Activated CD4-positive, alpha-beta T cell treated with anti-CD3 and anti-CD28 coated beads, Interleukin-2, Interleukin-4, amounts not matched to agents 100 ng/mL and 50 ng/mL, durations not matched to agents 16 hours and 8 hours (primary cell): ENCODE measurements at regions not wholly inside any gene's neighbourhood (a gene's known extent, or its start where the extent isn't known, plus 50 kb on each side); places are given as distances from the start of the nearest gene placed in this dataset.
A peak's percentile ranks its signal among the peaks of the same experiment; 100 is the strongest.

Experiments
- DNase-seq: peaks from one replicate; pipeline ENCODE4 v3.0.0-alpha.2; 2020; ENCODE audit warnings: low spot score

GRCh38 chr3:24764236-24764915, 269.7 kb upstream of the THRB start:
- DNase-seq: no peak

GRCh38 chr3:24765399-24765798, 270.7 kb upstream of the THRB start:
- DNase-seq: no peak

GRCh38 chr3:24769918-24770317, 275.3 kb upstream of the THRB start:
- DNase-seq: no peak

GRCh38 chr3:24773798-24774197, 279.1 kb upstream of the THRB start:
- peak; percentile 31 for DNase-seq

- DNase-seq: no peak
Measured at GRCh38 chr3:24780991-24781390, 286.3 kb upstream of the THRB start.

GRCh38 chr3:24781454-24781853, 286.8 kb upstream of the THRB start:
- no peak for DNase-seq

- DNase-seq: no peak
Measured at GRCh38 chr3:24793896-24794295, 299.2 kb upstream of the THRB start.

- no peak for DNase-seq
Measured at GRCh38 chr3:24802614-24803013, 308.0 kb upstream of the THRB start.

- no peak for DNase-seq
Measured at GRCh38 chr3:24804095-24804494, 309.4 kb upstream of the THRB start.

- DNase-seq: no peak
Measured at GRCh38 chr3:24810881-24811280, 316.2 kb upstream of the THRB start.

GRCh38 chr3:24812116-24812515, 317.5 kb upstream of the THRB start:
- DNase-seq: no peak

- no peak for DNase-seq
Measured at GRCh38 chr3:24818055-24818454, 323.4 kb upstream of the THRB start.

GRCh38 chr3:24828011-24828410, 333.4 kb upstream of the THRB start:
- DNase-seq: no peak

- no peak for DNase-seq
Measured at GRCh38 chr3:24828551-24828950, 333.9 kb upstream of the THRB start.

GRCh38 chr3:24829011-24829581, 334.4 kb upstream of the THRB start:
- DNase-seq: no peak

- no peak for DNase-seq
Measured at GRCh38 chr3:24829629-24830229, 335.1 kb upstream of the THRB start.

GRCh38 chr3:24830230-24831152, 335.8 kb upstream of the THRB start:
- no peak for DNase-seq

- DNase-seq: no peak
Measured at GRCh38 chr3:24831221-24831620, 336.6 kb upstream of the THRB start.

GRCh38 chr3:24832891-24833290, 338.2 kb upstream of the THRB start:
- DNase-seq: no peak

- no peak for DNase-seq
Measured at GRCh38 chr3:24834442-24834841, 339.8 kb upstream of the THRB start.

- DNase-seq: no peak
Measured at GRCh38 chr3:24835510-24835909, 340.9 kb upstream of the THRB start.

- no peak for DNase-seq
Measured at GRCh38 chr3:24837601-24838000, 343.0 kb upstream of the THRB start.

- no peak for DNase-seq
Measured at GRCh38 chr3:24838533-24838932, 343.9 kb upstream of the THRB start.
